ENCODE measurements at regions not wholly inside any gene's neighbourhood (a gene's known extent, or its start where the extent isn't known, plus 50 kb on each side); places are given as distances from the start of the nearest gene placed in this dataset.
A peak's percentile ranks its signal among the peaks of the same experiment; 100 is the strongest.

- no peak for DNase-seq
- Mint-ChIP-seq H3K36me3 (no peaks in the 10 kb centered on the region), H3K27me3 (peaks cover 49% of the 10 kb centered on the region), H3K4me1 (peaks cover 12% of the 10 kb centered on the region), H3K9me3 (no peaks in the 10 kb centered on the region), H3K4me3 (no peak overlapping the region), H3K27ac (no peak overlapping the region)
- CTCF ChIA-PET, result interaction anchor here (0.8 to 4.1 kb wide), 5 partner anchors 10 to 332 kb away, joined by 3 to 20 read pairs (median 4); partner anchors contain the start of gene GADD45G
Observed at GRCh38 chr9:89929315-89929672, 324.5 kb downstream of the GADD45G start.

DNA sequence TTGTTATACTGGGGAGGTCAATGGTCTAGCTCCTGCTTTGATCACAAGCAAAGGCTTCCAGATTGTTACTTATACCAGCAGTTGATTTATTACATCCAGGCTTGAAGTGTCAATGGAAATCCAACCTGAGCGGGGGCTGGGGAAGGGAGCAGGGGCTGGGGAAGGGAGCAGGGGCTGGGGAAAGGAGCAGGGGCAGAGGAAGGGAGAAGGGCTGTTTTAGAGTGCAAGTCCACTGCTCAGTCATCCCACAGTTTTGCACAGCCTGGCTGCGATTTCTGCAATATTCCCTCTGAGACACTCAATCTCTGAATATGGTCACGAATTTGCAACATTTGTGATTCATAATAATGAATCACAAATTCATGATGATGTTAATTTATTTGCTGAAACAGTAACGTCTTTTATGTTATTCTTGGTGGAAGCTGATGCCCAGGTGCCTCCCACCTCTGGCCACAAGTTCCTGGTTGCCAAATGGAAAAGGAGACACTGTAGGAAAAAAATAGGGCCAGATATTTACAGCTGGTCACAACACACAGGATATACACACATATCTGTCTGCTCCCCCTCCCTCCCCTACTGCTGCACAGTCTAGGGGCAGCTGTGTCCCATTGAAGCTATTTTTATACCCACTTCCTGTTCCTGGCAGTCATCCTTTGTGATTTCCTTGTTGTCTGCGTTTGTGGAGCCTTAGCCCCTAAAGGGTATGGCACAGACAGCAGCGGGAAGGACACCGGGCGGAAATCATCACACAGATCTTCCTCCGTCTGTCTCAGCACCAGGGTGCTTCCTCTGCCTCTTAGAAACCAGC is 325.1 kb downstream of the GADD45G start:
- DNase-seq, result peak; percentile 14
- Mint-ChIP-seq H3K4me1 (peaks cover 11% of the 10 kb centered on the region), H3K27me3 (peaks cover 51% of the 10 kb centered on the region), H3K36me3 (no peaks in the 10 kb centered on the region), H3K9me3 (no peaks in the 10 kb centered on the region), H3K27ac (no peak overlapping the region), H3K4me3 (no peak overlapping the region)
- CTCF ChIA-PET, result interaction anchor here (0.8 to 4.1 kb wide), 5 partner anchors 11 to 332 kb away, joined by 3 to 20 read pairs (median 4); partner anchors contain the start of gene GADD45G

GRCh38 chr9:89933578-89933977 is 328.8 kb downstream of the GADD45G start:
- Mint-ChIP-seq H3K4me1 (peaks cover 11% of the 10 kb centered on the region), H3K27ac (no peak overlapping the region), H3K4me3 (no peak overlapping the region), H3K36me3 (no peaks in the 10 kb centered on the region), H3K9me3 (no peaks in the 10 kb centered on the region), H3K27me3 (peaks cover 58% of the 10 kb centered on the region)
- no peak for DNase-seq
- CTCF ChIA-PET, result interaction anchor here (0.7 to 1.2 kb wide), 2 partner anchors 10 to 333 kb away, joined by 3 to 6 read pairs; no protein-coding TSS in a partner anchor

GRCh38 chr9:89935115-89935514 is 330.3 kb downstream of the GADD45G start:
- Mint-ChIP-seq H3K4me1 (peaks cover 6% of the 10 kb centered on the region), H3K4me3 (no peak overlapping the region), H3K36me3 (no peaks in the 10 kb centered on the region), H3K27ac (no peak overlapping the region), H3K9me3 (no peaks in the 10 kb centered on the region), H3K27me3 (peaks cover 71% of the 10 kb centered on the region)
- CTCF ChIA-PET, result interaction anchor here (0.7 to 1.0 kb wide), 2 partner anchors 11 to 49 kb away, joined by 3 to 4 read pairs; no protein-coding TSS in a partner anchor
- no peak for DNase-seq

DNA sequence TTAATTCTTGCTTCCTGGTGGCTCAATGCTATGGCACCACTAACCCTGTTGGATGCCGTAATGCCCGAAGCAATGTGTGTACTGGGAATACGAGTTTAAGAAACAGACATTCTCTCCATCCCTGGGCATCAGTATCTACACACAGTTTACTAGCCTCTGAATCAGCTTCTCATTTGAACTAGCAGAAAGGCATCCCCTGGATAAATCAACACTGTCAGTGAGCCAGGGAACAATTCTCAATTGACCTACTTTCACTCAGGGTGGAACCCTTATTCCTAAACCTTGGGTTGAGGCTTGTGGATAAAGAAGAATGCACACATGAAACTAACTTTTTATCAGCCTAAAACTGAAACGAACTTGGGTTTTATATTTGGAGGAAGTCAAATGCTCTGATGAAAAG is 331.0 kb downstream of the GADD45G start:
- peaks cover 70% of the 10 kb centered on the region for H3K27me3 Mint-ChIP-seq
- no peaks in the 10 kb centered on the region for H3K4me1 Mint-ChIP-seq
- CTCF ChIA-PET, result interaction anchor here (0.7 to 1.5 kb wide), 2 partner anchors 48 to 338 kb away, joined by 3 read pairs; no protein-coding TSS in a partner anchor
- no peak overlapping the region for H3K4me3 Mint-ChIP-seq
- no peak overlapping the region for H3K27ac Mint-ChIP-seq
- no peaks in the 10 kb centered on the region for H3K9me3 Mint-ChIP-seq
- DNase-seq, result no peak
- H3K36me3 Mint-ChIP-seq, result no peaks in the 10 kb centered on the region

- CTCF ChIA-PET, result interaction anchor here (1.2 to 1.5 kb wide), 2 partner anchors 19 to 339 kb away, joined by 3 to 5 read pairs; no protein-coding TSS in a partner anchor
- Mint-ChIP-seq H3K4me1 (no peaks in the 10 kb centered on the region), H3K27me3 (peaks cover 72% of the 10 kb centered on the region), H3K27ac (no peak overlapping the region), H3K36me3 (no peaks in the 10 kb centered on the region), H3K9me3 (no peaks in the 10 kb centered on the region), H3K4me3 (no peak overlapping the region)
- DNase-seq, result no peak
Observed at GRCh38 chr9:89937051-89937450, 332.2 kb downstream of the GADD45G start.

DNA sequence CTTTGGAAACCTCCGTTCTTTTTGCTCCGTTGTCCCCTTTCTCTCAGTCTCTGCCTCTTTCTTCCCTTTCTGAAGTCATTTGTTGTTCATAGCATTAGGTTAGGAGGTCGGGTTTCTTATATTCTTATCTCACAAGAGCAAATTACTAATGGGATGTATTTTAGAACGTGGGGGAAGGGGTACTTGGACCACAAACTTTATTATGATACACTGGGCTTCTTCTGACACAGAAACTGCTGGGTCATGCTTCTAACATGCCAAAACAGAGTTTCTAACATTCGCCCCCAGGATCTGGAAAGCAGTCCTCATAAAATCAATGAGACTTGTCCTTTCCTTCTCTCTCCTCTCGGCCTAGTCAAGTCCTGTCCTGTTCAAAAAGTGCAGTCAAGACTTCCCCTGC is 334.4 kb downstream of the GADD45G start:
- no peak overlapping the region for H3K4me3 Mint-ChIP-seq
- no peaks in the 10 kb centered on the region for H3K36me3 Mint-ChIP-seq
- DNase-seq, result no peak
- H3K27me3 Mint-ChIP-seq, result peaks cover 68% of the 10 kb centered on the region
- H3K27ac Mint-ChIP-seq, result no peak overlapping the region
- H3K9me3 Mint-ChIP-seq, result no peaks in the 10 kb centered on the region
- CTCF ChIA-PET, result no interaction called here
- no peaks in the 10 kb centered on the region for H3K4me1 Mint-ChIP-seq

- H3K9me3 Mint-ChIP-seq, result no peaks in the 10 kb centered on the region
- H3K4me3 Mint-ChIP-seq, result no peak overlapping the region
- CTCF ChIA-PET, result no interaction called here
- no peaks in the 10 kb centered on the region for H3K4me1 Mint-ChIP-seq
- no peak for DNase-seq
- no peak overlapping the region for H3K27ac Mint-ChIP-seq
- H3K27me3 Mint-ChIP-seq, result peaks cover 70% of the 10 kb centered on the region
- H3K36me3 Mint-ChIP-seq, result no peaks in the 10 kb centered on the region
Observed at GRCh38 chr9:89939626-89940292, 334.9 kb downstream of the GADD45G start.

- Mint-ChIP-seq H3K27ac (no peak overlapping the region), H3K4me3 (no peak overlapping the region), H3K36me3 (no peaks in the 10 kb centered on the region), H3K27me3 (peaks cover 67% of the 10 kb centered on the region), H3K9me3 (no peaks in the 10 kb centered on the region), H3K4me1 (no peaks in the 10 kb centered on the region)
- CTCF ChIA-PET, result interaction anchor here (1.6 kb wide), 1 partner anchor 17 kb away, joined by 4 read pairs; no protein-coding TSS in a partner anchor
- DNase-seq, result no peak
Observed at GRCh38 chr9:89940625-89941024, 335.8 kb downstream of the GADD45G start.

GRCh38 chr9:89941875-89942274 is 337.1 kb downstream of the GADD45G start:
- DNase-seq, result no peak
- H3K4me3 Mint-ChIP-seq, result no peak overlapping the region
- peaks cover 57% of the 10 kb centered on the region for H3K27me3 Mint-ChIP-seq
- CTCF ChIA-PET, result interaction anchor here (1.6 kb wide), 1 partner anchor 18 kb away, joined by 4 read pairs; no protein-coding TSS in a partner anchor
- H3K27ac Mint-ChIP-seq, result no peak overlapping the region
- no peaks in the 10 kb centered on the region for H3K9me3 Mint-ChIP-seq
- H3K36me3 Mint-ChIP-seq, result no peaks in the 10 kb centered on the region
- no peaks in the 10 kb centered on the region for H3K4me1 Mint-ChIP-seq

- Mint-ChIP-seq H3K9me3 (no peaks in the 10 kb centered on the region), H3K27me3 (peaks cover 52% of the 10 kb centered on the region), H3K27ac (no peak overlapping the region), H3K4me1 (no peaks in the 10 kb centered on the region), H3K36me3 (no peaks in the 10 kb centered on the region), H3K4me3 (no peak overlapping the region)
- DNase-seq, result no peak
- CTCF ChIA-PET, result interaction anchor here (1.3 kb wide), 1 partner anchor 345 kb away, joined by 4 read pairs; no protein-coding TSS in a partner anchor
Observed at GRCh38 chr9:89942643-89943042, 337.8 kb downstream of the GADD45G start.

- Mint-ChIP-seq H3K27ac (no peak overlapping the region), H3K4me1 (no peaks in the 10 kb centered on the region), H3K36me3 (no peaks in the 10 kb centered on the region), H3K9me3 (no peaks in the 10 kb centered on the region), H3K27me3 (peaks cover 52% of the 10 kb centered on the region), H3K4me3 (no peak overlapping the region)
- DNase-seq, result no peak
- CTCF ChIA-PET, result interaction anchor here (1.3 kb wide), 1 partner anchor 345 kb away, joined by 4 read pairs; no protein-coding TSS in a partner anchor
Observed at GRCh38 chr9:89943309-89943708, 338.5 kb downstream of the GADD45G start.

DNA sequence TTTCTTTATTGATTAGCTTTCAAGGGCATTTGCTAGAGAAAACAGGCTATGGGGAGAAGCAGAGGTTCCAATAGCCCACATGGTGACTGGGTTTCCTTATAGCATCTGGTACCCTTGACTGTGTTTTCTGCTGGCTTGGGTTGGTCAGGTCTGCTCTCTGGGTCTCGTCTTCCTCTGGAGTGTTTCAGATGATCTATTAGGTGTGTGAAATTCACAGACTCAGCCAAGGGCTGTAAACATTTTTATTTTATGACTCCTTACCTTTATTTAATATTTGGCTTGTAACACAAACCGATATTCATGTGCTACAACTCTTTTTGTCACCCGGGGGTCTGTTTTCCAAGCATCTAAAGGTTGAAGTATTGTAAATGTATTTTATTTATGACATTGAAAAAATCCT is 338.9 kb downstream of the GADD45G start:
- Mint-ChIP-seq H3K27me3 (peaks cover 49% of the 10 kb centered on the region), H3K9me3 (no peaks in the 10 kb centered on the region), H3K4me3 (no peak overlapping the region), H3K4me1 (no peaks in the 10 kb centered on the region), H3K27ac (no peak overlapping the region), H3K36me3 (no peaks in the 10 kb centered on the region)
- DNase-seq, result no peak
- CTCF ChIA-PET, result interaction anchor here (1.3 kb wide), 1 partner anchor 346 kb away, joined by 4 read pairs; no protein-coding TSS in a partner anchor

- H3K36me3 Mint-ChIP-seq, result no peaks in the 10 kb centered on the region
- no peak overlapping the region for H3K27ac Mint-ChIP-seq
- peaks cover 36% of the 10 kb centered on the region for H3K27me3 Mint-ChIP-seq
- no peak for DNase-seq
- no peak overlapping the region for H3K4me3 Mint-ChIP-seq
- no peaks in the 10 kb centered on the region for H3K9me3 Mint-ChIP-seq
- CTCF ChIA-PET, result no interaction called here
- no peaks in the 10 kb centered on the region for H3K4me1 Mint-ChIP-seq
Observed at GRCh38 chr9:89945133-89945532, 340.3 kb downstream of the GADD45G start.

All from activated naive CD4-positive, alpha-beta T cell treated with anti-CD3 and anti-CD28 coated beads, Interleukin-2, amount 10 ng/mL, durations not matched to agents 7 days and 5 days (primary cell).